ENCODE measurements at regions not wholly inside any gene's neighbourhood (a gene's known extent, or its start where the extent isn't known, plus 50 kb on each side); places are given as distances from the start of the nearest gene placed in this dataset.

DNA sequence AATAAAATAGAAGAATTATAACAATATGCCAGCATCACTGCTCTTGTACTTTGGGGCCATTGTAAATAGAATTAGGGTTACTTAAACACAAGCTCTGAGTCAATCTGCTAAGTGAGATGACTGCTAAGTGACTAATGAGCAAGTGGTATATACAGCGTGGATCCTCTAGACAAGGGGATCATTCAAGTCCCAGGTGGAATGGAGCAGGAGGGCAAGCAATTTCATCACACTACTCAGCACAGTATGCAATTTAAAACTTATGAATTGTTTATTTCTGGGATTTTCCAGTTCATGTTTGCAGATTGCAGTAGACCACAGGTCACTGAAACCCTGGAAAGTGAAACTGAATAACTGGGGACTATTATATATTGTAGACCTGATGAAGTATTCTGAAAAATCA lies 235.3 kb downstream of the BTBD3 start:
- Histone ChIP-seq H2BK120ac (replicated peaks; ENCODE audit: low read depth, low read length) (no peak overlapping the region), H3K4me2 (ENCODE audit: insufficient read depth in 1 of 2, low read depth in 2 of 2, low read length in 2 of 2) (no peak overlapping the region), H3K4me3 (ENCODE audit: extremely low read depth in 1 of 4, insufficient read depth in 2 of 4, low read depth in 3 of 4, low read length in 4 of 4) (no peak overlapping the region), H3K14ac (ENCODE audit: insufficient read length) (no peak overlapping the region), H4K8ac (ENCODE audit: extremely low read depth, insufficient read depth, low read length) (no peak overlapping the region), H2AK5ac (ENCODE audit: low read depth, low read length) (no peak overlapping the region), H2BK12ac (ENCODE audit: low read depth, low read length) (no peak overlapping the region), H3K79me1 (ENCODE audit: low read depth, low read length) (no peaks in the 10 kb centered on the region), H2BK15ac (ENCODE audit: low read length) (no peak overlapping the region), H3K18ac (ENCODE audit: extremely low read depth, low read length) (no peak overlapping the region), H3K27me3 (replicated peaks in 1 of 4; ENCODE audit: control insufficient read depth in 3 of 4, extremely low read depth in 1 of 4, insufficient read depth in 3 of 4, low read length in 3 of 4) (no peaks in the 10 kb centered on the region), H3K56ac (replicated peaks; ENCODE audit: insufficient read length, low read depth, low read length) (no peak overlapping the region), H3K4me1 (replicated peaks in 1 of 4; ENCODE audit: control insufficient read depth in 3 of 4, insufficient read depth in 4 of 4, low read length in 3 of 4) (no peaks in the 10 kb centered on the region), H3K9ac (replicated peaks in 1 of 4; ENCODE audit: extremely low read depth in 1 of 4, low read depth in 3 of 4, low read length in 3 of 4) (no peak overlapping the region), H3K36me3 (ENCODE audit: control insufficient read depth in 2 of 4, insufficient read depth in 4 of 4, low read length in 3 of 4) (no peaks in the 10 kb centered on the region; a peak in 2 of 8 replicates), H4K91ac (replicated peaks; ENCODE audit: insufficient read length, low read length) (no peak overlapping the region), H3K9me3 (ENCODE audit: insufficient read depth in 2 of 2, low read depth in 1 of 2, low read length in 1 of 2) (no peaks in the 10 kb centered on the region), H3K79me2 (ENCODE audit: control insufficient read depth in 1 of 2, insufficient read depth in 2 of 2, low read length in 2 of 2) (no peaks in the 10 kb centered on the region), H4K20me1 (replicated peaks in 1 of 2; ENCODE audit: control insufficient read depth in 1 of 2, insufficient read depth in 2 of 2, low read length in 2 of 2) (peaks cover 0 to 1% of the 10 kb centered on the region in 2 experiments), H3K4ac (replicated peaks; ENCODE audit: insufficient read length, low read depth, low read length) (no peak overlapping the region), H3K23me2 (ENCODE audit: low read depth, low read length) (no peaks in the 10 kb centered on the region), H2BK5ac (ENCODE audit: low read depth, low read length) (no peak overlapping the region), H3K23ac (ENCODE audit: insufficient read length) (no peak overlapping the region), H2BK20ac (ENCODE audit: low read length) (no peak overlapping the region), H2AFZ (ENCODE audit: low read length) (no peak overlapping the region), H4K5ac (ENCODE audit: insufficient read length, low read depth, low read length) (no peak overlapping the region), H3K27ac (ENCODE audit: low read depth, low read length) (no peak overlapping the region)
- DNase-seq (ENCODE audit: low read depth in 1 of 2, low spot score in 2 of 2) = no peak
- ChIA-PET CTCF (ENCODE audit: partially characterized antibody) (interaction anchor here (1.7 kb wide), 1 partner anchor 11 kb away, joined by 3 read pairs; no protein-coding TSS in a partner anchor), POLR2A (ENCODE audit: partially characterized antibody) (no interaction called here)
- WGBS, 2 experiments (ENCODE audit: extremely low coverage in 1 of 2, insufficient coverage in 1 of 2, insufficient read length in 1 of 2, insufficient replicate concordance in 2 of 2, low coverage in 1 of 2, low lambda C conversion rate in 2 of 2, missing lambda C conversion rate in 1 of 2) = 95% methylated on average over 1 of the region's 1 CpG; no CpG with 5 or more reads in 1 of the 2 experiments
- FAIRE-seq = no peak
- TF ChIP-seq CHD1 (IDR thresholded peaks at IDR 0.05; ENCODE audit: low read depth, low read length) (no peak), RBBP5 (IDR thresholded peaks at IDR 0.05; ENCODE audit: borderline replicate concordance, low read depth, low read length) (no peak), NRF1 (IDR thresholded peaks at IDR 0.05; ENCODE audit: low read depth, low read length) (no peak), YY1 (IDR thresholded peaks at IDR 0.05; ENCODE audit: low read depth, low read length) (no peak), SUZ12 (IDR thresholded peaks at IDR 0.05; ENCODE audit: low read length) (no peak), POU5F1 (IDR thresholded peaks at IDR 0.05; ENCODE audit: low read depth, low read length) (no peak), MAFK (IDR thresholded peaks at IDR 0.05; ENCODE audit: low read depth, low read length) (no peak), POLR2A (IDR thresholded peaks at IDR 0.05; ENCODE audit: control extremely low read depth in 1 of 2, low read depth in 2 of 2, low read length in 2 of 2) (no peak)

Data from H1 (cell line).